Chondrocyte (in vitro differentiated cells): ENCODE measurements at regions not wholly inside any gene's neighbourhood (a gene's known extent, or its start where the extent isn't known, plus 50 kb on each side); places are given as distances from the start of the nearest gene placed in this dataset.

Source experiments
- DNase-seq: peaks from one replicate; pipeline ENCODE4 v3.0.0; 2021; ENCODE audit warnings: mixed read lengths, low spot score
- H3K27ac Mint-ChIP-seq: one replicate; pipeline ENCODE4 v1.8.0; 2021; ENCODE audit warnings: mild to moderate bottlenecking, moderate library complexity, mixed read lengths; ENCODE audit not compliant: unreplicated experiment
- H3K27me3 Mint-ChIP-seq: 2 replicates; pipeline ENCODE4 v1.8.0; 2021; ENCODE audit warnings: low read depth, mixed read lengths
- H3K36me3 Mint-ChIP-seq: 2 replicates; pipeline ENCODE4 v1.8.0; 2021; ENCODE audit warnings: low read depth, mixed read lengths
- H3K4me1 Mint-ChIP-seq: 2 replicates; pipeline ENCODE4 v1.8.0; 2021; ENCODE audit warnings: low read depth, mild to moderate bottlenecking, mixed read lengths
- H3K4me3 Mint-ChIP-seq: one replicate; pipeline ENCODE4 v1.8.0; 2021; ENCODE audit warnings: mild to moderate bottlenecking, moderate library complexity, mixed read lengths; ENCODE audit not compliant: unreplicated experiment
- H3K9me3 Mint-ChIP-seq: 2 replicates; pipeline ENCODE4 v1.8.0; 2021; ENCODE audit warnings: low read depth, mixed read lengths
- CTCF ChIP-seq: fragments of 200-600 bp; sonication (generic); IDR thresholded peaks from 2 replicates; pipeline ENCODE4 v1.5.0; 2021; ENCODE audit warnings: antibody characterized with exemption, mild to moderate bottlenecking, moderate library complexity

- Mint-ChIP-seq H3K27me3 (no peaks in the 10 kb centered on the region), H3K9me3 (peaks cover 4% of the 10 kb centered on the region), H3K4me3 (no peak overlapping the region), H3K27ac (peak overlapping the region; percentile 96), H3K4me1 (peaks cover 57% of the 10 kb centered on the region), H3K36me3 (no peaks in the 10 kb centered on the region)
- no peak for DNase-seq
- peak; percentile 79 for TF ChIP-seq CTCF
Measured at GRCh38 chr10:3452173-3452626, 279.6 kb upstream of the PITRM1 start.

GRCh38 chr10:3451516-3452172 lies 279.1 kb upstream of the PITRM1 start:
- peak overlapping the region; percentile 96 for H3K27ac Mint-ChIP-seq

GRCh38 chr10:3446221-3446620 lies 273.6 kb upstream of the PITRM1 start:
- no peaks in the 10 kb centered on the region for H3K36me3 Mint-ChIP-seq
- no peak overlapping the region for H3K4me3 Mint-ChIP-seq
- peaks cover 6% of the 10 kb centered on the region for H3K9me3 Mint-ChIP-seq
- TF ChIP-seq CTCF: no peak
- H3K27ac Mint-ChIP-seq: no peak overlapping the region
- H3K4me1 Mint-ChIP-seq: peaks cover 7% of the 10 kb centered on the region
- H3K27me3 Mint-ChIP-seq: no peaks in the 10 kb centered on the region
- DNase-seq: no peak

More at GRCh38 chr10:3451516-3452172, 279.1 kb upstream of the PITRM1 start:
- Mint-ChIP-seq H3K36me3 (no peaks in the 10 kb centered on the region), H3K9me3 (peaks cover 4% of the 10 kb centered on the region), H3K4me1 (peaks cover 55% of the 10 kb centered on the region), H3K4me3 (no peak overlapping the region), H3K27me3 (no peaks in the 10 kb centered on the region)
- DNase-seq: no peak
- no peak for TF ChIP-seq CTCF

- peaks cover 6% of the 10 kb centered on the region for H3K9me3 Mint-ChIP-seq
- H3K4me3 Mint-ChIP-seq: no peak overlapping the region
- no peak for DNase-seq
- no peak overlapping the region for H3K27ac Mint-ChIP-seq
- H3K36me3 Mint-ChIP-seq: no peaks in the 10 kb centered on the region
- peaks cover 1% of the 10 kb centered on the region for H3K4me1 Mint-ChIP-seq
- TF ChIP-seq CTCF: no peak
- no peaks in the 10 kb centered on the region for H3K27me3 Mint-ChIP-seq
Measured at GRCh38 chr10:3445648-3446047, 273.1 kb upstream of the PITRM1 start.

- peaks cover 6% of the 10 kb centered on the region for H3K4me1 Mint-ChIP-seq
- no peaks in the 10 kb centered on the region for H3K27me3 Mint-ChIP-seq
- DNase-seq: no peak
- no peak for TF ChIP-seq CTCF
- H3K36me3 Mint-ChIP-seq: no peaks in the 10 kb centered on the region
- H3K4me3 Mint-ChIP-seq: no peak overlapping the region
- peaks cover 6% of the 10 kb centered on the region for H3K9me3 Mint-ChIP-seq
- H3K27ac Mint-ChIP-seq: no peak overlapping the region
Measured at GRCh38 chr10:3442451-3442990, 269.9 kb upstream of the PITRM1 start.
